HepG2 (cell line): ENCODE measurements at regions not wholly inside any gene's neighbourhood (a gene's known extent, or its start where the extent isn't known, plus 50 kb on each side); places are given as distances from the start of the nearest gene placed in this dataset.

Source experiments
- CC2D1A ChIP-seq: sonication (generic); formaldehyde crosslinking; IDR thresholded peaks from 2 replicates; pipeline ENCODE4 v1.8.1; 2023; ENCODE audit warnings: mild to moderate bottlenecking, missing genetic modification reagents
- EZH2 ChIP-seq: conservative IDR thresholded peaks from 2 replicates; pipeline ENCODE4 v1.6.1; 2012; ENCODE audit warnings: mild to moderate bottlenecking, low read depth, low read length, moderate library complexity
- KDM3A ChIP-seq: IDR thresholded peaks from 2 replicates; pipeline ENCODE4 v1.6.1; 2018; ENCODE audit warnings: low read depth, missing compliant biosample characterization
- MYNN ChIP-seq: sonication (generic); formaldehyde crosslinking; IDR thresholded peaks from 2 replicates; pipeline ENCODE4 v1.4.0; 2020; ENCODE audit warnings: mild to moderate bottlenecking, low read depth, missing genetic modification reagents
- POLR2A ChIP-seq, 2 experiments: IDR thresholded peaks; 2 replicates each; pipeline ENCODE4 v1.6.1; 2011; ENCODE audit warnings: low read depth in 2 of 2, low read length in 2 of 2, mild to moderate bottlenecking in 1 of 2, moderate library complexity in 1 of 2; ENCODE audit not compliant: insufficient read depth in 1 of 2
- RCOR2 ChIP-seq: IDR thresholded peaks from 2 replicates; pipeline ENCODE4 v1.6.1; 2016; ENCODE audit warnings: missing biosample characterization, missing genetic modification reagents
- REST ChIP-seq, 2 experiments: IDR thresholded peaks; 2 replicates each; pipeline ENCODE4 v1.6.1; 2011 to 2012; ENCODE audit warnings: low read length in 2 of 2, borderline replicate concordance in 1 of 2, low read depth in 1 of 2, mild to moderate bottlenecking in 1 of 2, moderate library complexity in 1 of 2
- SIN3A ChIP-seq: IDR thresholded peaks from 2 replicates; pipeline ENCODE4 v1.6.1; 2011; ENCODE audit warnings: low read depth, mild to moderate bottlenecking, control low read depth, low read length, borderline replicate concordance
- USF2 ChIP-seq, 2 experiments: sonication (generic) in 1 of 2; formaldehyde crosslinking in 1 of 2; IDR thresholded peaks; 2 replicates each; pipeline versions ENCODE4 v1.5.1 to v1.6.1; 2011 to 2020; ENCODE audit warnings: borderline replicate concordance in 1 of 2, low read depth in 1 of 2, low read length in 1 of 2, mild to moderate bottlenecking in 1 of 2, missing genetic modification reagents in 1 of 2, moderate library complexity in 1 of 2
- ZNF24 ChIP-seq: fragments of 450-650 bp; IDR thresholded peaks from 2 replicates; pipeline ENCODE4 v1.6.1; 2017; ENCODE audit warnings: antibody characterized with exemption, mild to moderate bottlenecking
- TF ChIP-seq, protein P1 (sequence below): sonication (generic); formaldehyde crosslinking; IDR thresholded peaks from 2 replicates; pipeline ENCODE4 v1.5.0; 2020; ENCODE audit warnings: mild to moderate bottlenecking, missing genetic modification reagents, moderate library complexity

GRCh38 chr5:74422030-74422429 lies 218.5 kb downstream of the ENC1 start:
- TF ChIP-seq USF2 (IDR thresholded peaks at IDR 0.05; ENCODE audit: low read depth, low read length), result no peak
- no peak for TF ChIP-seq USF2 (CRISPR knock-in tag; IDR thresholded peaks at IDR 0.05; ENCODE audit: borderline replicate concordance)
- no peak for TF ChIP-seq ZNF24
- no peak for TF ChIP-seq REST (IDR thresholded peaks at IDR 0.05; ENCODE audit: borderline replicate concordance in 1 of 2, low read depth in 1 of 2, low read length in 2 of 2)
- TF ChIP-seq RCOR2, result no peak
- TF ChIP-seq, protein P1, sequence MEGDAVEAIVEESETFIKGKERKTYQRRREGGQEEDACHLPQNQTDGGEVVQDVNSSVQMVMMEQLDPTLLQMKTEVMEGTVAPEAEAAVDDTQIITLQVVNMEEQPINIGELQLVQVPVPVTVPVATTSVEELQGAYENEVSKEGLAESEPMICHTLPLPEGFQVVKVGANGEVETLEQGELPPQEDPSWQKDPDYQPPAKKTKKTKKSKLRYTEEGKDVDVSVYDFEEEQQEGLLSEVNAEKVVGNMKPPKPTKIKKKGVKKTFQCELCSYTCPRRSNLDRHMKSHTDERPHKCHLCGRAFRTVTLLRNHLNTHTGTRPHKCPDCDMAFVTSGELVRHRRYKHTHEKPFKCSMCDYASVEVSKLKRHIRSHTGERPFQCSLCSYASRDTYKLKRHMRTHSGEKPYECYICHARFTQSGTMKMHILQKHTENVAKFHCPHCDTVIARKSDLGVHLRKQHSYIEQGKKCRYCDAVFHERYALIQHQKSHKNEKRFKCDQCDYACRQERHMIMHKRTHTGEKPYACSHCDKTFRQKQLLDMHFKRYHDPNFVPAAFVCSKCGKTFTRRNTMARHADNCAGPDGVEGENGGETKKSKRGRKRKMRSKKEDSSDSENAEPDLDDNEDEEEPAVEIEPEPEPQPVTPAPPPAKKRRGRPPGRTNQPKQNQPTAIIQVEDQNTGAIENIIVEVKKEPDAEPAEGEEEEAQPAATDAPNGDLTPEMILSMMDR (CRISPR knock-in tag), result no peak
- TF ChIP-seq POLR2A (IDR thresholded peaks at IDR 0.05; ENCODE audit: insufficient read depth in 1 of 2, low read depth in 2 of 2, low read length in 2 of 2), result no peak
- TF ChIP-seq MYNN (CRISPR knock-in tag), result no peak
- no peak for TF ChIP-seq EZH2
- TF ChIP-seq CC2D1A (CRISPR knock-in tag), result no peak
- no peak for TF ChIP-seq KDM3A (CRISPR knock-in tag)
- TF ChIP-seq SIN3A, result no peak
